K562 (cell line): ENCODE measurements at regions not wholly inside any gene's neighbourhood (a gene's known extent, or its start where the extent isn't known, plus 50 kb on each side); places are given as distances from the start of the nearest gene placed in this dataset.

ENCODE experiments used
- ATAC-seq: fragments of 200-7000 bp; cut with Tn5 transposase; 3 replicates; pipeline ENCODE4 v1.9.1; 2020; ENCODE audit warnings: moderate library complexity
- BruUV-seq: library from RNA; stranded (reverse); fragments of 400-500 nt; replicated peaks from 2 replicates; lab custom pipeline; 2021; lab: Mats Ljungman, UMichigan
- CTCF ChIA-PET: fragments of 300-600 bp; formaldehyde crosslinking; extraction: SDS; loops from one replicate; lab custom pipeline; 2021; ENCODE audit warnings: low intra/inter-chr PET ratio; lab: Yijun Ruan, JAX
- POLR2A ChIA-PET: fragments of 300-600, 350-650 bp; sonication (Branson Sonifier 250); formaldehyde crosslinking; extraction: SDS; loops from one replicate; lab custom pipeline; 2021; ENCODE audit warnings: antibody characterized with exemption, inconsistent platforms; lab: Yijun Ruan, JAX
- DNase-seq, 4 experiments: peaks; one replicate each; pipeline versions ENCODE4 v3.0.0 to v3.0.0-alpha.2; 2011 to 2018; ENCODE audit warnings: low spot score in 3 of 4, mixed read lengths in 3 of 4; ENCODE audit errors: extremely low read depth in 1 of 4
- FAIRE-seq: peaks from 2 replicates; lab custom pipeline; 2011; peaks lifted over from hg19 to GRCh38; lab: Jason Lieb, UNC
- H2AFZ ChIP-seq: 2 replicates; pipeline ENCODE4 v1.6.0; 2011; ENCODE audit warnings: low read depth, low read length, control low read depth, inconsistent platforms
- H3K27ac ChIP-seq: fragments of 200-600 bp; 3 replicates; pipeline ENCODE4 v1.8.0; 2011; ENCODE audit warnings: low read depth, mild to moderate bottlenecking, control low read depth, inconsistent platforms, low read length, moderate library complexity, mixed read lengths; ENCODE audit errors: extremely low read depth
- H3K27me3 ChIP-seq, 2 experiments: fragments of 300-600 bp in 1 of 2; 2 replicates in 1 of 2; 3 replicates in 1 of 2; pipeline versions ENCODE4 v1.6.0 to v1.8.0; 2011; ENCODE audit warnings: inconsistent platforms in 2 of 2, low read length in 2 of 2, mild to moderate bottlenecking in 1 of 2, mixed read lengths in 1 of 2, moderate library complexity in 1 of 2; ENCODE audit not compliant: control insufficient read depth in 2 of 2, insufficient read depth in 2 of 2
- H3K36me3 ChIP-seq: fragments of 300-600 bp; 3 replicates; pipeline ENCODE4 v1.8.0; 2011; ENCODE audit warnings: mild to moderate bottlenecking, low read length, inconsistent platforms; ENCODE audit not compliant: control insufficient read depth, insufficient read depth
- H3K4me1 ChIP-seq, 2 experiments: fragments of 200-600 bp in 1 of 2; replicated peaks in 1 of 2; 2 replicates in 1 of 2; 3 replicates in 1 of 2; pipeline versions ENCODE4 v1.5.1 to v1.8.0; 2011; ENCODE audit warnings: inconsistent platforms in 2 of 2, low read length in 2 of 2, mild to moderate bottlenecking in 1 of 2, mixed read lengths in 1 of 2, moderate library complexity in 1 of 2; ENCODE audit not compliant: control insufficient read depth in 2 of 2, insufficient read depth in 2 of 2
- H3K4me2 ChIP-seq: 2 replicates; pipeline ENCODE4 v1.6.1; 2011; ENCODE audit warnings: low read length, control low read depth, inconsistent platforms, mixed read lengths; ENCODE audit not compliant: insufficient read depth
- H3K4me3 ChIP-seq: fragments of 200-600 bp; sonication (generic), shearing (Covaris generic); 2 replicates; pipeline ENCODE4 v1.5.1; 2016; ENCODE audit warnings: control low read depth, inconsistent platforms
- H3K79me2 ChIP-seq: fragments of 200-600 bp; 3 replicates; pipeline ENCODE4 v1.8.0; 2011; ENCODE audit warnings: low read length, inconsistent platforms; ENCODE audit not compliant: control insufficient read depth, insufficient read depth
- H3K9ac ChIP-seq, 2 experiments: 2 replicates each; pipeline versions ENCODE4 v1.6.0 to v1.6.1; 2011; ENCODE audit warnings: low read depth in 2 of 2, low read length in 2 of 2, control low read depth in 1 of 2, inconsistent platforms in 1 of 2, mild to moderate bottlenecking in 1 of 2, mixed read lengths in 1 of 2; ENCODE audit not compliant: insufficient read depth in 1 of 2
- H3K9me1 ChIP-seq: one replicate; pipeline ENCODE4 v1.6.0; 2011; ENCODE audit warnings: inconsistent platforms, mild to moderate bottlenecking, low read length, moderate library complexity; ENCODE audit not compliant: control insufficient read depth, insufficient read depth
- H3K9me3 ChIP-seq: replicated peaks from 2 replicates; pipeline ENCODE4 v1.5.1; 2011; ENCODE audit warnings: low read depth, low read length, inconsistent platforms; ENCODE audit not compliant: control insufficient read depth, insufficient read depth
- H4K20me1 ChIP-seq: replicated peaks from 2 replicates; pipeline ENCODE4 v1.6.1; 2011; ENCODE audit warnings: low read length, inconsistent platforms, mixed read lengths; ENCODE audit not compliant: control insufficient read depth, insufficient read depth
- CBX8 ChIP-seq: fragments of 200-600 bp; sonication (generic); IDR thresholded peaks from 2 replicates; pipeline ENCODE4 v1.6.1; 2012; ENCODE audit warnings: borderline replicate concordance, mixed run types, low read depth, mild to moderate bottlenecking, moderate library complexity, mixed read lengths, low read length, control low read depth, inconsistent platforms; ENCODE audit not compliant: poor library complexity, severe bottlenecking; ENCODE audit errors: extremely low read depth
- CHD1 ChIP-seq: fragments of 200-600 bp; sonication (generic); IDR thresholded peaks from one replicate; pipeline ENCODE4 v1.6.1; 2012; ENCODE audit warnings: mild to moderate bottlenecking, moderate library complexity, low read length, inconsistent platforms
- DIDO1 ChIP-seq: fragments of 450-650 bp; IDR thresholded peaks from 2 replicates; pipeline ENCODE4 v1.6.1; 2016; ENCODE audit warnings: low read depth, missing biosample characterization, missing genetic modification characterization
- E4F1 ChIP-seq: fragments of 250-450 bp; sonication (Bioruptor Pico); IDR thresholded peaks from 2 replicates; pipeline ENCODE4 v1.5.0; 2021; ENCODE audit warnings: mild to moderate bottlenecking, borderline replicate concordance
- MAFK ChIP-seq: IDR thresholded peaks from 2 replicates; pipeline ENCODE4 v1.6.1; 2011; ENCODE audit warnings: low read length, improper control_type of control experiment
- NCOA4 ChIP-seq: fragments of 450-650 bp; IDR thresholded peaks from 2 replicates; pipeline ENCODE4 v1.6.1; 2018; ENCODE audit warnings: mild to moderate bottlenecking; ENCODE audit not compliant: partially characterized antibody
- POLR3A ChIP-seq: IDR thresholded peaks from 2 replicates; pipeline ENCODE4 v1.6.1; 2011; ENCODE audit warnings: borderline replicate concordance, mild to moderate bottlenecking, moderate library complexity; ENCODE audit not compliant: insufficient read length, insufficient read depth; ENCODE audit errors: extremely low read depth
- RBFOX2 ChIP-seq: fragments of 200-400 bp; formaldehyde crosslinking; IDR thresholded peaks from 2 replicates; pipeline ENCODE4 v1.6.1; 2017; ENCODE audit warnings: low read depth, mild to moderate bottlenecking, low read length, moderate library complexity
- TRIM24 ChIP-seq, 2 experiments: fragments of 450-650 bp; IDR thresholded peaks; 2 replicates each; pipeline ENCODE4 v1.6.1; 2016
- XRCC3 ChIP-seq: fragments of 450-650 bp; IDR thresholded peaks from 2 replicates; pipeline ENCODE4 v1.6.1; 2017; ENCODE audit warnings: mild to moderate bottlenecking, moderate library complexity
- ZBTB12 ChIP-seq: fragments of 250-450 bp; sonication (Bioruptor Pico); IDR thresholded peaks from 2 replicates; pipeline ENCODE4 v1.4.0; 2020
- ZNF263 ChIP-seq: sonication (generic); formaldehyde crosslinking; IDR thresholded peaks from 2 replicates; pipeline ENCODE4 v1.8.0; 2022; ENCODE audit warnings: mild to moderate bottlenecking, missing genetic modification reagents, borderline replicate concordance
- ZNF316 ChIP-seq: fragments of 450-650 bp; IDR thresholded peaks from 2 replicates; pipeline ENCODE4 v1.6.1; 2016
- WGBS: fragments of 100-300 bp; shearing (Covaris generic); methylation state at CpG from one replicate; pipeline ENCODE4 v1.1.6; 2016; ENCODE audit warnings: low coverage, mixed read lengths; ENCODE audit not compliant: insufficient coverage; ENCODE audit errors: missing lambda C conversion rate; 5-methylcytosine and 5-hydroxymethylcytosine counted together
- in situ Hi-C: fragments of 300-500 bp; cut with MboI; formaldehyde crosslinking; loops from 4 replicates; pipeline ENCODE4 v1.15.0; 2018; ENCODE audit warnings: inconsistent platforms, mixed read lengths
- intact Hi-C: fragments of 100-400 bp; cut with micrococcal nuclease; formaldehyde crosslinking; loops from 2 replicates; pipeline ENCODE4 v1.14.2; 2022
- TF ChIP-seq, protein P1 (sequence below), 2 experiments: IDR thresholded peaks in 1 of 2; conservative IDR thresholded peaks in 1 of 2; 2 replicates each; pipeline ENCODE4 v1.6.1; 2016; ENCODE audit warnings: low read depth in 2 of 2, mild to moderate bottlenecking in 1 of 2, missing compliant biosample characterization in 1 of 2, missing genetic modification characterization in 1 of 2, moderate library complexity in 1 of 2
- TF ChIP-seq, protein P2 (sequence below): fragments of 450-650 bp; formaldehyde crosslinking; IDR thresholded peaks from 2 replicates; pipeline ENCODE4 v1.4.0; 2020; ENCODE audit warnings: mild to moderate bottlenecking, mixed read lengths

- 39% methylated on average over 15 of the region's 15 CpGs for WGBS
- TF ChIP-seq CBX8 (no peak), ZNF263 (CRISPR knock-in tag) (no peak), POLR3A (no peak), ZNF316 (peak; percentile 35; the same call in 1 of the 2 replicates), MAFK (0 out of 2 replicates have a peak, but pooled peaks have one; percentile 27), TRIM24 (IDR thresholded peaks at IDR 0.05) (no peak), DIDO1 (tag) (no peak), RBFOX2 (no peak), ZBTB12 (no peak), NCOA4 (no peak), XRCC3 (no peak), CHD1 (no peak), E4F1 (no peak)
- TF ChIP-seq, protein P1, sequence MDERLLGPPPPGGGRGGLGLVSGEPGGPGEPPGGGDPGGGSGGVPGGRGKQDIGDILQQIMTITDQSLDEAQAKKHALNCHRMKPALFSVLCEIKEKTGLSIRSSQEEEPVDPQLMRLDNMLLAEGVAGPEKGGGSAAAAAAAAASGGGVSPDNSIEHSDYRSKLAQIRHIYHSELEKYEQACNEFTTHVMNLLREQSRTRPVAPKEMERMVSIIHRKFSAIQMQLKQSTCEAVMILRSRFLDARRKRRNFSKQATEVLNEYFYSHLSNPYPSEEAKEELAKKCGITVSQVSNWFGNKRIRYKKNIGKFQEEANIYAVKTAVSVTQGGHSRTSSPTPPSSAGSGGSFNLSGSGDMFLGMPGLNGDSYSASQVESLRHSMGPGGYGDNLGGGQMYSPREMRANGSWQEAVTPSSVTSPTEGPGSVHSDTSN (CRISPR knock-in tag; IDR thresholded peaks at IDR 0.05; ENCODE audit: low read depth), result no peak
- TF ChIP-seq, protein P1 (tag; conservative IDR thresholded peaks at IDR 0.05; ENCODE audit: low read depth), result no peak
- TF ChIP-seq, protein P2, sequence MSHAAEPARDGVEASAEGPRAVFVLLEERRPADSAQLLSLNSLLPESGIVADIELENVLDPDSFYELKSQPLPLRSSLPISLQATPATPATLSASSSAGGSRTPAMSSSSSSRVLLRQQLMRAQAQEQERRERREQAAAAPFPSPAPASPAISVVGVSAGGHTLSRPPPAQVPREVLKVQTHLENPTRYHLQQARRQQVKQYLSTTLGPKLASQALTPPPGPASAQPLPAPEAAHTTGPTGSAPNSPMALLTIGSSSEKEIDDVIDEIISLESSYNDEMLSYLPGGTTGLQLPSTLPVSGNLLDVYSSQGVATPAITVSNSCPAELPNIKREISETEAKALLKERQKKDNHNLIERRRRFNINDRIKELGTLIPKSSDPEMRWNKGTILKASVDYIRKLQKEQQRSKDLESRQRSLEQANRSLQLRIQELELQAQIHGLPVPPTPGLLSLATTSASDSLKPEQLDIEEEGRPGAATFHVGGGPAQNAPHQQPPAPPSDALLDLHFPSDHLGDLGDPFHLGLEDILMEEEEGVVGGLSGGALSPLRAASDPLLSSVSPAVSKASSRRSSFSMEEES (CRISPR knock-in tag), result peak; percentile 64
These were observed 78.8 kb downstream of the IRX3 start for GRCh38 chr16:54207837-54208236.

More at GRCh38 chr16:54207837-54208236, 78.8 kb downstream of the IRX3 start:
- H3K27me3 ChIP-seq, result peaks cover 0 to 18% of the 10 kb centered on the region in 2 experiments; a peak in 2 of 5 replicates
- ATAC-seq, result no peak
- H3K9me1 ChIP-seq, result no peaks in the 10 kb centered on the region
- intact Hi-C loops, result no loop called here
- no peak for DNase-seq
- in situ Hi-C loops, result no loop called here
- no peaks in the 10 kb centered on the region for H4K20me1 ChIP-seq
- no peak overlapping the region for H3K4me3 ChIP-seq
- no peaks in the 10 kb centered on the region for H3K9me3 ChIP-seq
- no peaks in the 10 kb centered on the region for H3K79me2 ChIP-seq
- no peaks in the 10 kb centered on the region for H3K36me3 ChIP-seq
- no peaks in the 10 kb centered on the region for H3K4me1 ChIP-seq
- ChIA-PET CTCF (no interaction called here), POLR2A (interaction anchor here (0.6 kb wide), 1 partner anchor 60 kb away, joined by 3 read pairs; no protein-coding TSS in a partner anchor)
- H2AFZ ChIP-seq, result no peak overlapping the region
- no peak overlapping the region for H3K27ac ChIP-seq
- no peak for FAIRE-seq
- H3K9ac ChIP-seq, result no peak overlapping the region
- no TSS peak for BruUV-seq
- no peak overlapping the region for H3K4me2 ChIP-seq
